A549 (cell line): ENCODE measurements at regions not wholly inside any gene's neighbourhood (a gene's known extent, or its start where the extent isn't known, plus 50 kb on each side); places are given as distances from the start of the nearest gene placed in this dataset.

Source experiments
- ATAC-seq, 2 experiments: fragments of 200-7000 bp in 1 of 2; fragments of >200 bp in 1 of 2; cut with Nextera tagmentation in 1 of 2; cut with Tn5 transposase in 1 of 2; 3 replicates each; pipeline versions ENCODE4 v1.8.0 to v1.9.1; 2018 to 2020; ENCODE audit warnings: mild to moderate bottlenecking in 1 of 2, moderate library complexity in 1 of 2
- CTCF ChIA-PET: fragments of 300-600 bp; sonication (Branson Sonifier 250); formaldehyde crosslinking; extraction: SDS; loops from one replicate; lab custom pipeline; 2021; ENCODE audit warnings: antibody characterized with exemption, inconsistent platforms; lab: Yijun Ruan, JAX
- POLR2A ChIA-PET: fragments of 350-600 bp; formaldehyde crosslinking; extraction: SDS; loops from one replicate; lab custom pipeline; 2021; ENCODE audit warnings: antibody characterized with exemption, inconsistent platforms; lab: Yijun Ruan, JAX
- DNase-seq, 2 experiments: peaks; one replicate each; pipeline versions ENCODE4 v3.0.0 to v3.0.0-alpha.2; 2011 to 2016; ENCODE audit warnings: low read depth in 1 of 2, low spot score in 1 of 2
- FAIRE-seq: peaks from 2 replicates; lab custom pipeline; 2011; peaks lifted over from hg19 to GRCh38; lab: Jason Lieb, UNC
- H3K27ac ChIP-seq, 2 experiments: fragments of >200 bp; sonication (Bioruptor Twin); formaldehyde crosslinking; 3 replicates each; pipeline ENCODE4 v1.5.1; 2016 to 2017
- H3K4me1 ChIP-seq: fragments of >200 bp; sonication (Bioruptor Twin); formaldehyde crosslinking; 3 replicates; pipeline ENCODE4 v1.6.1; 2016
- H3K4me2 ChIP-seq: fragments of >200 bp; sonication (Bioruptor Twin); formaldehyde crosslinking; 3 replicates; pipeline ENCODE4 v1.6.1; 2016
- H3K4me3 ChIP-seq: fragments of >200 bp; sonication (Bioruptor Twin); formaldehyde crosslinking; 3 replicates; pipeline ENCODE4 v1.5.1; 2016
- H3K9me3 ChIP-seq: fragments of >200 bp; sonication (Bioruptor Twin); formaldehyde crosslinking; 3 replicates; pipeline ENCODE4 v1.6.1; 2016
- BHLHE40 ChIP-seq: IDR thresholded peaks from 2 replicates; pipeline ENCODE4 v1.6.1; 2012; ENCODE audit warnings: low read depth, low read length, inconsistent platforms
- CBX2 ChIP-seq: fragments of 200-600 bp; sonication (generic); IDR thresholded peaks from 2 replicates; pipeline ENCODE4 v1.6.1; 2016; ENCODE audit warnings: low read depth, mild to moderate bottlenecking, borderline replicate concordance
- CBX8 ChIP-seq: fragments of 200-600 bp; sonication (generic); IDR thresholded peaks from 2 replicates; pipeline ENCODE4 v1.6.1; 2016
- CEBPB ChIP-seq, 2 experiments: fragments of >200 bp in 1 of 2; sonication (Bioruptor Twin) in 1 of 2; formaldehyde crosslinking in 1 of 2; IDR thresholded peaks; 2 replicates each; pipeline ENCODE4 v1.6.1; 2012 to 2016
- CHD2 ChIP-seq: fragments of 150-350 bp; IDR thresholded peaks from 2 replicates; pipeline ENCODE4 v1.6.1; 2014; ENCODE audit warnings: low read length; ENCODE audit not compliant: partially characterized antibody
- EHF ChIP-seq: fragments of 250-450 bp; sonication (Bioruptor Pico); IDR thresholded peaks from 2 replicates; pipeline ENCODE4 v1.5.0; 2020; ENCODE audit warnings: mild to moderate bottlenecking
- EHMT2 ChIP-seq: fragments of 200-600 bp; sonication (generic); IDR thresholded peaks from 2 replicates; pipeline ENCODE4 v1.6.1; 2016; ENCODE audit warnings: antibody characterized with exemption, low read depth, mild to moderate bottlenecking, moderate library complexity
- EP300 ChIP-seq, 2 experiments: fragments of >200 bp; sonication (Bioruptor Twin); formaldehyde crosslinking; IDR thresholded peaks; 2 replicates in 1 of 2; 3 replicates in 1 of 2; pipeline ENCODE4 v1.6.1; 2016 to 2017
- ESRRA ChIP-seq: fragments of 150-350 bp; IDR thresholded peaks from 2 replicates; pipeline ENCODE4 v1.6.1; 2014; ENCODE audit warnings: mild to moderate bottlenecking, low read length, borderline replicate concordance
- FOSB ChIP-seq: fragments of 250-450 bp; sonication (Bioruptor Pico); IDR thresholded peaks from 2 replicates; pipeline ENCODE4 v1.5.0; 2020; ENCODE audit warnings: mild to moderate bottlenecking, moderate library complexity
- FOSL2 ChIP-seq, 2 experiments: fragments of 450-650 bp in 1 of 2; fragments of >200 bp in 1 of 2; sonication (Bioruptor Twin) in 1 of 2; formaldehyde crosslinking; IDR thresholded peaks; 2 replicates each; pipeline versions ENCODE4 v1.5.0 to v1.6.1; 2016 to 2020; ENCODE audit warnings: mild to moderate bottlenecking in 1 of 2, moderate library complexity in 1 of 2
- HEYL ChIP-seq: fragments of 250-450 bp; sonication (Bioruptor Pico); IDR thresholded peaks from 2 replicates; pipeline ENCODE4 v1.8.0; 2021; ENCODE audit warnings: mild to moderate bottlenecking, moderate library complexity
- JUN ChIP-seq, 2 experiments: fragments of >200 bp; sonication (Bioruptor Twin); formaldehyde crosslinking; IDR thresholded peaks; 2 replicates in 1 of 2; 3 replicates in 1 of 2; pipeline ENCODE4 v1.6.1; 2016 to 2017
- KDM5A ChIP-seq: fragments of 200-600 bp; sonication (generic); IDR thresholded peaks from 2 replicates; pipeline ENCODE4 v1.6.1; 2016; ENCODE audit warnings: antibody characterized with exemption, mild to moderate bottlenecking
- MYC ChIP-seq: IDR thresholded peaks from 2 replicates; pipeline ENCODE4 v1.6.1; 2012; ENCODE audit warnings: mild to moderate bottlenecking, inconsistent platforms, low read length, improper control_type of control experiment, borderline replicate concordance
- NPAS2 ChIP-seq: fragments of 250-450 bp; sonication (Bioruptor Pico); IDR thresholded peaks from 2 replicates; pipeline ENCODE4 v1.8.0; 2022; ENCODE audit warnings: mild to moderate bottlenecking, moderate library complexity, borderline replicate concordance
- POLR2A ChIP-seq: IDR thresholded peaks from 2 replicates; pipeline ENCODE4 v1.6.1; 2012; ENCODE audit warnings: mild to moderate bottlenecking, low read length
- POLR2AphosphoS2 ChIP-seq: conservative IDR thresholded peaks from 2 replicates; pipeline ENCODE4 v1.6.1; 2012; ENCODE audit warnings: low read length, improper control_type of control experiment, inconsistent platforms
- RAD21 ChIP-seq, 2 experiments: fragments of >200 bp in 1 of 2; sonication (Bioruptor Twin) in 1 of 2; formaldehyde crosslinking in 1 of 2; IDR thresholded peaks in 1 of 2; conservative IDR thresholded peaks in 1 of 2; 2 replicates in 1 of 2; 3 replicates in 1 of 2; pipeline ENCODE4 v1.6.1; 2012 to 2018; ENCODE audit warnings: inconsistent platforms in 1 of 2
- RCOR1 ChIP-seq: fragments of 150-350 bp; IDR thresholded peaks from 2 replicates; pipeline ENCODE4 v1.6.1; 2014; ENCODE audit warnings: antibody characterized with exemption, low read length, low read depth
- RNF2 ChIP-seq: fragments of 200-600 bp; sonication (generic); IDR thresholded peaks from 2 replicates; pipeline ENCODE4 v1.6.1; 2016; ENCODE audit warnings: low read depth, mild to moderate bottlenecking, antibody characterized with exemption, moderate library complexity, borderline replicate concordance
- ZFP36 ChIP-seq: fragments of 450-650 bp; IDR thresholded peaks from 2 replicates; pipeline ENCODE4 v1.6.1; 2014; ENCODE audit warnings: borderline replicate concordance; ENCODE audit not compliant: partially characterized antibody
- ZSCAN20 ChIP-seq: fragments of 250-450 bp; sonication (Bioruptor Pico); IDR thresholded peaks from 2 replicates; pipeline ENCODE4 v1.8.0; 2022; ENCODE audit warnings: mild to moderate bottlenecking, moderate library complexity
- WGBS: methylation state at CpG from one replicate; pipeline ENCODE4 v1.1.6; 2017; ENCODE audit errors: missing lambda C conversion rate; 5-methylcytosine and 5-hydroxymethylcytosine counted together
- TF ChIP-seq, protein P1 (sequence below): IDR thresholded peaks from 2 replicates; pipeline ENCODE4 v1.6.1; 2012
- TF ChIP-seq, protein P2 (sequence below): fragments of >200 bp; sonication (Bioruptor Twin); formaldehyde crosslinking; IDR thresholded peaks from 2 replicates; pipeline ENCODE4 v1.6.1; 2016
- TF ChIP-seq, protein P3 (sequence below): fragments of 200-600 bp; sonication (generic); IDR thresholded peaks from 2 replicates; pipeline ENCODE4 v1.6.1; 2016; ENCODE audit warnings: antibody characterized with exemption, mild to moderate bottlenecking, moderate library complexity
- TF ChIP-seq, protein P4 (sequence below): fragments of 150-350 bp; IDR thresholded peaks from 2 replicates; pipeline ENCODE4 v1.6.1; 2014; ENCODE audit warnings: low read depth, mild to moderate bottlenecking, low read length
- TF ChIP-seq, protein P5 (sequence below): fragments of 250-450 bp; sonication (Bioruptor Pico); IDR thresholded peaks from 2 replicates; pipeline ENCODE4 v1.5.0; 2020; ENCODE audit warnings: low read depth, mild to moderate bottlenecking, moderate library complexity
- TF ChIP-seq, protein P6 (sequence below): fragments of 450-650 bp; IDR thresholded peaks from 2 replicates; pipeline ENCODE4 v1.6.1; 2014; ENCODE audit warnings: antibody characterized with exemption

DNA sequence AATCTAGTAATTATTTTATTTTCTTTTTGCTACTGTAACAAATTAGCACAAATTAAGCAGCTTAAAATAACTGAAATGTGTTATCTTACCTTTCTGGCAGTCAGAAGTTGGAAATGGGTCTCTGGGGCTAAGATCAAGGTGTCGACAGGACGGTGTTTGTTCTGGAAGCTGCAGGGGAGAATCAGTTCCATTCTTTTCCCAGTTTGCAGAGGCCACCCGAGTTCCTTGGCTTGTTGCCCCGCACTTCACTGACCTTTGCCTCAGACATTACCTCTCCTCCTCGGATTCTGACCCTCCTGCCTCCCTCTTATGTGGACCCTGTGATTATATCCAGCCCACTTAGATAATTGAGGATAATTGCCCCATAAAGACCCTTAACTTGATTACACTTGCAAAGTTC is 61.0 kb upstream of the MAF start:
- no peak overlapping the region for H3K27ac ChIP-seq
- peaks cover 9% of the 10 kb centered on the region; the same call in 2 of the 3 replicates for H3K4me1 ChIP-seq
- no peak for ATAC-seq
- FAIRE-seq = no peak
- no peak for TF ChIP-seq MYC
- no peak for TF ChIP-seq EHF (CRISPR knock-in tag)
- TF ChIP-seq RNF2 = no peak
- TF ChIP-seq EP300 (IDR thresholded peaks at IDR 0.05) = no peak
- TF ChIP-seq FOSL2 (IDR thresholded peaks at IDR 0.05) = no peak
- no peak for TF ChIP-seq FOSL2 (CRISPR knock-in tag; IDR thresholded peaks at IDR 0.05)
- no peak for TF ChIP-seq HEYL (CRISPR knock-in tag)
- TF ChIP-seq POLR2A = no peak
- TF ChIP-seq, protein P1, sequence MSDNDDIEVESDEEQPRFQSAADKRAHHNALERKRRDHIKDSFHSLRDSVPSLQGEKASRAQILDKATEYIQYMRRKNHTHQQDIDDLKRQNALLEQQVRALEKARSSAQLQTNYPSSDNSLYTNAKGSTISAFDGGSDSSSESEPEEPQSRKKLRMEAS = no peak
- TF ChIP-seq, protein P2, sequence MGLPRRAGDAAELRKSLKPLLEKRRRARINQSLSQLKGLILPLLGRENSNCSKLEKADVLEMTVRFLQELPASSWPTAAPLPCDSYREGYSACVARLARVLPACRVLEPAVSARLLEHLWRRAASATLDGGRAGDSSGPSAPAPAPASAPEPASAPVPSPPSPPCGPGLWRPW = no peak
- TF ChIP-seq EHMT2 = no peak
- no peak for TF ChIP-seq CBX8
- no peak for TF ChIP-seq RCOR1
- TF ChIP-seq, protein P3, sequence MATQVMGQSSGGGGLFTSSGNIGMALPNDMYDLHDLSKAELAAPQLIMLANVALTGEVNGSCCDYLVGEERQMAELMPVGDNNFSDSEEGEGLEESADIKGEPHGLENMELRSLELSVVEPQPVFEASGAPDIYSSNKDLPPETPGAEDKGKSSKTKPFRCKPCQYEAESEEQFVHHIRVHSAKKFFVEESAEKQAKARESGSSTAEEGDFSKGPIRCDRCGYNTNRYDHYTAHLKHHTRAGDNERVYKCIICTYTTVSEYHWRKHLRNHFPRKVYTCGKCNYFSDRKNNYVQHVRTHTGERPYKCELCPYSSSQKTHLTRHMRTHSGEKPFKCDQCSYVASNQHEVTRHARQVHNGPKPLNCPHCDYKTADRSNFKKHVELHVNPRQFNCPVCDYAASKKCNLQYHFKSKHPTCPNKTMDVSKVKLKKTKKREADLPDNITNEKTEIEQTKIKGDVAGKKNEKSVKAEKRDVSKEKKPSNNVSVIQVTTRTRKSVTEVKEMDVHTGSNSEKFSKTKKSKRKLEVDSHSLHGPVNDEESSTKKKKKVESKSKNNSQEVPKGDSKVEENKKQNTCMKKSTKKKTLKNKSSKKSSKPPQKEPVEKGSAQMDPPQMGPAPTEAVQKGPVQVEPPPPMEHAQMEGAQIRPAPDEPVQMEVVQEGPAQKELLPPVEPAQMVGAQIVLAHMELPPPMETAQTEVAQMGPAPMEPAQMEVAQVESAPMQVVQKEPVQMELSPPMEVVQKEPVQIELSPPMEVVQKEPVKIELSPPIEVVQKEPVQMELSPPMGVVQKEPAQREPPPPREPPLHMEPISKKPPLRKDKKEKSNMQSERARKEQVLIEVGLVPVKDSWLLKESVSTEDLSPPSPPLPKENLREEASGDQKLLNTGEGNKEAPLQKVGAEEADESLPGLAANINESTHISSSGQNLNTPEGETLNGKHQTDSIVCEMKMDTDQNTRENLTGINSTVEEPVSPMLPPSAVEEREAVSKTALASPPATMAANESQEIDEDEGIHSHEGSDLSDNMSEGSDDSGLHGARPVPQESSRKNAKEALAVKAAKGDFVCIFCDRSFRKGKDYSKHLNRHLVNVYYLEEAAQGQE = no peak
- TF ChIP-seq, protein P4, sequence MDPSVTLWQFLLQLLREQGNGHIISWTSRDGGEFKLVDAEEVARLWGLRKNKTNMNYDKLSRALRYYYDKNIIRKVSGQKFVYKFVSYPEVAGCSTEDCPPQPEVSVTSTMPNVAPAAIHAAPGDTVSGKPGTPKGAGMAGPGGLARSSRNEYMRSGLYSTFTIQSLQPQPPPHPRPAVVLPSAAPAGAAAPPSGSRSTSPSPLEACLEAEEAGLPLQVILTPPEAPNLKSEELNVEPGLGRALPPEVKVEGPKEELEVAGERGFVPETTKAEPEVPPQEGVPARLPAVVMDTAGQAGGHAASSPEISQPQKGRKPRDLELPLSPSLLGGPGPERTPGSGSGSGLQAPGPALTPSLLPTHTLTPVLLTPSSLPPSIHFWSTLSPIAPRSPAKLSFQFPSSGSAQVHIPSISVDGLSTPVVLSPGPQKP = no peak
- TF ChIP-seq, protein P5, sequence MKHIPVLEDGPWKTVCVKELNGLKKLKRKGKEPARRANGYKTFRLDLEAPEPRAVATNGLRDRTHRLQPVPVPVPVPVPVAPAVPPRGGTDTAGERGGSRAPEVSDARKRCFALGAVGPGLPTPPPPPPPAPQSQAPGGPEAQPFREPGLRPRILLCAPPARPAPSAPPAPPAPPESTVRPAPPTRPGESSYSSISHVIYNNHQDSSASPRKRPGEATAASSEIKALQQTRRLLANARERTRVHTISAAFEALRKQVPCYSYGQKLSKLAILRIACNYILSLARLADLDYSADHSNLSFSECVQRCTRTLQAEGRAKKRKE = no peak
- no peak for TF ChIP-seq RAD21 (conservative IDR thresholded peaks at IDR 0.05 in 1 of 2, IDR thresholded peaks at IDR 0.05 in 1 of 2)
- TF ChIP-seq CEBPB (IDR thresholded peaks at IDR 0.05) = no peak
- no peak for TF ChIP-seq FOSB (CRISPR knock-in tag)
- TF ChIP-seq CHD2 = no peak
- no peak for TF ChIP-seq BHLHE40
- 17% methylated on average over 5 of the region's 5 CpGs for WGBS
- no peaks in the 10 kb centered on the region for H3K9me3 ChIP-seq
- DNase-seq = no peak
- no peak overlapping the region for H3K4me3 ChIP-seq
- ChIA-PET CTCF (no interaction called here), POLR2A (no interaction called here)
- H3K4me2 ChIP-seq = no peak overlapping the region

DNA sequence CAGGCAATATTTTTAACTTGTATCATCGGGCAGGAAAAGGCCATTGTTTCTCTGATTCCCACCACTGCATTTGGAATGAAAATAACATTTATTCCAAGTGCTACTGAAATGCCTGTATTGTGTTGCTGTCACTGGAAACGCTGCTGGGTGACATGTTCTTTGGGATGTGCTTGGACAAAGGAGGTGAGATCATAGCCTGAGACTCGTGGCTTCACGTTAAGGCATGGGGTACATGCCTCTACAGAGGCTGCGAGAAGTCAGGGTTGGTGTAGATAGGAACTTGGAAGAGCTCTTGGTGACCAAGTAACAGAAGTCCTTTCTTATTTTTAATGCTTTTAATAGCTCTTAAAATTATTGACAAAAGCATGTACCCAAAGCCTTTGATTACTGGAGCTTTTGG is 58.8 kb upstream of the MAF start:
- peaks cover 9% of the 10 kb centered on the region; the same call in 2 of the 3 replicates for H3K4me1 ChIP-seq
- WGBS = 58% methylated on average over 5 of the region's 5 CpGs
- no peak for TF ChIP-seq HEYL (CRISPR knock-in tag)
- TF ChIP-seq CEBPB (IDR thresholded peaks at IDR 0.05) = no peak
- no peak for TF ChIP-seq ZFP36
- no peak for TF ChIP-seq JUN (IDR thresholded peaks at IDR 0.05)
- no peak for TF ChIP-seq FOSL2 (IDR thresholded peaks at IDR 0.05)
- TF ChIP-seq FOSL2 (CRISPR knock-in tag; IDR thresholded peaks at IDR 0.05) = no peak
- no peak for TF ChIP-seq ZSCAN20 (CRISPR knock-in tag)
- no peak for TF ChIP-seq CBX2
- no peak for TF ChIP-seq ESRRA
- TF ChIP-seq, protein P1 = no peak
- TF ChIP-seq NPAS2 = no peak
- no peak for TF ChIP-seq KDM5A
- TF ChIP-seq POLR2AphosphoS2 = no peak
- no peak for TF ChIP-seq POLR2A
- TF ChIP-seq RNF2 = no peak
- TF ChIP-seq, protein P6, sequence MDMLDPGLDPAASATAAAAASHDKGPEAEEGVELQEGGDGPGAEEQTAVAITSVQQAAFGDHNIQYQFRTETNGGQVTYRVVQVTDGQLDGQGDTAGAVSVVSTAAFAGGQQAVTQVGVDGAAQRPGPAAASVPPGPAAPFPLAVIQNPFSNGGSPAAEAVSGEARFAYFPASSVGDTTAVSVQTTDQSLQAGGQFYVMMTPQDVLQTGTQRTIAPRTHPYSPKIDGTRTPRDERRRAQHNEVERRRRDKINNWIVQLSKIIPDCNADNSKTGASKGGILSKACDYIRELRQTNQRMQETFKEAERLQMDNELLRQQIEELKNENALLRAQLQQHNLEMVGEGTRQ = no peak
- TF ChIP-seq, all 56 proteins: peak for 0
- CTCF ChIA-PET = no interaction called here
- H3K9me3 ChIP-seq = no peaks in the 10 kb centered on the region
- FAIRE-seq = no peak
- no peak overlapping the region for H3K4me3 ChIP-seq
- no peak for DNase-seq
- no peak for ATAC-seq
- POLR2A ChIA-PET = no interaction called here
- H3K4me2 ChIP-seq = no peak overlapping the region
- H3K27ac ChIP-seq = no peak overlapping the region
